PC-9 (cell line): ENCODE measurements at regions not wholly inside any gene's neighbourhood (a gene's known extent, or its start where the extent isn't known, plus 50 kb on each side); places are given as distances from the start of the nearest gene placed in this dataset.

Source experiments
- EZH2 ChIP-seq: fragments of 200-600 bp; sonication (generic); IDR thresholded peaks from 2 replicates; pipeline ENCODE4 v1.8.0; 2017; ENCODE audit warnings: antibody characterized with exemption, low read depth
- TF ChIP-seq, protein P1 (sequence below): fragments of 200-600 bp; sonication (generic); conservative IDR thresholded peaks from 2 replicates; pipeline ENCODE4 v1.6.1; 2017; ENCODE audit warnings: mixed run types, antibody characterized with exemption, mild to moderate bottlenecking, moderate library complexity

DNA sequence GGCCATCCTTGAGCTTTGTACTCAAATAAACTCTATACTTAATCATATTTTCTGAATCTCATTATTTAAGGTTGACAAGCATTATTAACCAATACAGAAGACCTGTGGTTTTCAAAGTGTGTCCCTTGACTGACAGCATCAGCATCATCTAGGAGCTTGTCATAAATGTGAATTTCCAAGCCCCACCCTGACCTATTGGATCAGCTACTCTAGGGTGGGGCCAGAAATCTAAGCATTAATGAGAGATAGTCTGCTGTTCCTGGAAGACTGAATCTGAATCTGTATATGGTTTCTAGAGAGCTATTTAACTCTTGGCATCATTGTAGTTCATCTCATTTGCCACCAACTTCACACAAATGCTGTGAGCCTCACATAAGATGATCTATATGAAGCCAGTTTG is 86.6 kb downstream of the CD8B2 start:
- TF ChIP-seq, protein P1, sequence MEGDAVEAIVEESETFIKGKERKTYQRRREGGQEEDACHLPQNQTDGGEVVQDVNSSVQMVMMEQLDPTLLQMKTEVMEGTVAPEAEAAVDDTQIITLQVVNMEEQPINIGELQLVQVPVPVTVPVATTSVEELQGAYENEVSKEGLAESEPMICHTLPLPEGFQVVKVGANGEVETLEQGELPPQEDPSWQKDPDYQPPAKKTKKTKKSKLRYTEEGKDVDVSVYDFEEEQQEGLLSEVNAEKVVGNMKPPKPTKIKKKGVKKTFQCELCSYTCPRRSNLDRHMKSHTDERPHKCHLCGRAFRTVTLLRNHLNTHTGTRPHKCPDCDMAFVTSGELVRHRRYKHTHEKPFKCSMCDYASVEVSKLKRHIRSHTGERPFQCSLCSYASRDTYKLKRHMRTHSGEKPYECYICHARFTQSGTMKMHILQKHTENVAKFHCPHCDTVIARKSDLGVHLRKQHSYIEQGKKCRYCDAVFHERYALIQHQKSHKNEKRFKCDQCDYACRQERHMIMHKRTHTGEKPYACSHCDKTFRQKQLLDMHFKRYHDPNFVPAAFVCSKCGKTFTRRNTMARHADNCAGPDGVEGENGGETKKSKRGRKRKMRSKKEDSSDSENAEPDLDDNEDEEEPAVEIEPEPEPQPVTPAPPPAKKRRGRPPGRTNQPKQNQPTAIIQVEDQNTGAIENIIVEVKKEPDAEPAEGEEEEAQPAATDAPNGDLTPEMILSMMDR = no peak
- TF ChIP-seq EZH2 = no peak
